Calu3 (cell line): ENCODE measurements at regions not wholly inside any gene's neighbourhood (a gene's known extent, or its start where the extent isn't known, plus 50 kb on each side); places are given as distances from the start of the nearest gene placed in this dataset.

Source experiments
- BruUV-seq: library from RNA; stranded (reverse); fragments of 400-500 nt; replicated peaks from 2 replicates; lab custom pipeline; 2021; lab: Mats Ljungman, UMichigan
- CTCF ChIA-PET: fragments of 300-600 bp; sonication (Branson Sonifier 250); formaldehyde crosslinking; loops from one replicate; lab custom pipeline; 2022; ENCODE audit warnings: antibody characterized with exemption; lab: Charles Lee
- DNase-seq: peaks from one replicate; pipeline ENCODE4 v3.0.0; 2022
- H3K27ac Mint-ChIP-seq: one replicate; pipeline ENCODE4 v1.8.0; 2022; ENCODE audit warnings: mixed read lengths; ENCODE audit not compliant: unreplicated experiment
- H3K27me3 Mint-ChIP-seq: one replicate; pipeline ENCODE4 v1.8.0; 2022; ENCODE audit warnings: mixed read lengths; ENCODE audit not compliant: unreplicated experiment
- H3K36me3 Mint-ChIP-seq: one replicate; pipeline ENCODE4 v1.8.0; 2022; ENCODE audit warnings: mild to moderate bottlenecking, moderate library complexity, mixed read lengths; ENCODE audit not compliant: insufficient read depth, unreplicated experiment
- H3K4me1 Mint-ChIP-seq: one replicate; pipeline ENCODE4 v1.8.0; 2022; ENCODE audit warnings: mild to moderate bottlenecking, low read depth, mixed read lengths; ENCODE audit not compliant: unreplicated experiment
- H3K4me3 Mint-ChIP-seq: one replicate; pipeline ENCODE4 v1.8.0; 2022; ENCODE audit warnings: mild to moderate bottlenecking, low read depth, moderate library complexity, mixed read lengths; ENCODE audit not compliant: unreplicated experiment
- H3K9me3 Mint-ChIP-seq: one replicate; pipeline ENCODE4 v1.8.0; 2022; ENCODE audit warnings: low read depth, mixed read lengths; ENCODE audit not compliant: unreplicated experiment
- CTCF ChIP-seq: fragments of 200-600 bp; IDR thresholded peaks from one replicate; pipeline ENCODE4 v1.8.0; 2022; ENCODE audit warnings: antibody characterized with exemption; ENCODE audit not compliant: unreplicated experiment
- intact Hi-C: fragments of 100-400 bp; cut with micrococcal nuclease; formaldehyde crosslinking; loops from one replicate; pipeline ENCODE4 v1.10.0; 2022; ENCODE audit not compliant: unreplicated experiment

DNA sequence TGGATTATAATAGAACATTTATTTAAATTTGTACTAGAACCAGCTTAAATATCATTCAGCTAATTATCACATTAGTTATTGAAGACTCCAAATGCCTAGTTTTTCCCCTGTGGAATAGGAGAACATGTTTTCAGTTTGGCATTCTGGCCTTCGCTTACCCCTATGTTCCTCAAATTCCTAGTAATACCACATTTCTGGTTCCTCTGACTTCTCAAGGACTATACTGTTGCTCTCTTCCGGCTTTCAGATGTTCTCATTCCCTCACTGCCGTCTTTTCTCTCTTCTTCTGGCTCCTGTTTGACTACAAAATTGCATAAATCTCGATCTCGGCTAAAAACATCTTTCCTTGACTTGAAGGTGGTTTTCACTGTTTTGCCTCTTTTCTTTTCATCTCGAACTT is 71.8 kb upstream of the KHDRBS2 start:
- CTCF ChIA-PET: no interaction called here
- DNase-seq: no peak
- BruUV-seq: no TSS peak
- no peaks in the 10 kb centered on the region for H3K36me3 Mint-ChIP-seq
- H3K27ac Mint-ChIP-seq: no peak overlapping the region
- no peaks in the 10 kb centered on the region for H3K4me1 Mint-ChIP-seq
- TF ChIP-seq CTCF: no peak
- intact Hi-C loops: no loop called here
- H3K27me3 Mint-ChIP-seq: no peaks in the 10 kb centered on the region
- no peak overlapping the region for H3K4me3 Mint-ChIP-seq
- H3K9me3 Mint-ChIP-seq: peaks cover 15% of the 10 kb centered on the region

DNA sequence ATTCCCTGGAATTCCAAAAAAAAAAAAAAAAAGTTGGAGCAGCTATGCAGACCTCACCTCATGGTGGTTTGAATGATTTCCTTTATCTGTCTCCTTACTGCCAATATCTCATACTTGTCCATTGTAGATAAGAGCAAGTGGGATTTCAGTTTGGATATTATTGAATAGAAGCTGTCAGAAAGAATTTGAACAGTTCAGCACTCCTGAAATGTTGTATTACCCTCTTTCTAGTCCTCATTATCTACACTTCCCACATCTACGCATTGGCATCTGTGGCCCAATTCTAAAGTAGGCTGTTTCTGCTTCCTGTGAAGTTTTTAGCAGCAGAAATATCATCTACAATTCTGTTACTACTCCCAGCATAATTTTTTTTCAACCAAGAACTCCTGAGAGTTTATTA is 68.2 kb upstream of the KHDRBS2 start:
- CTCF ChIA-PET: no interaction called here
- BruUV-seq: no TSS peak
- Mint-ChIP-seq H3K4me3 (no peak overlapping the region), H3K27ac (no peak overlapping the region), H3K27me3 (no peaks in the 10 kb centered on the region), H3K4me1 (no peaks in the 10 kb centered on the region), H3K9me3 (peaks cover 12% of the 10 kb centered on the region), H3K36me3 (no peaks in the 10 kb centered on the region)
- intact Hi-C loops: no loop called here
- TF ChIP-seq CTCF: no peak
- no peak for DNase-seq

- intact Hi-C loops: no loop called here
- Mint-ChIP-seq H3K4me1 (no peaks in the 10 kb centered on the region), H3K27me3 (no peaks in the 10 kb centered on the region), H3K4me3 (no peak overlapping the region), H3K36me3 (no peaks in the 10 kb centered on the region), H3K27ac (no peak overlapping the region), H3K9me3 (peaks cover 12% of the 10 kb centered on the region)
- no peak for DNase-seq
- no TSS peak for BruUV-seq
- CTCF ChIA-PET: no interaction called here
- TF ChIP-seq CTCF: no peak
These were observed 60.1 kb upstream of the KHDRBS2 start for GRCh38 chr6:62345962-62346689.

GRCh38 chr6:62345446-62345845 is 59.4 kb upstream of the KHDRBS2 start:
- intact Hi-C loops: no loop called here
- H3K4me1 Mint-ChIP-seq: no peaks in the 10 kb centered on the region
- no peaks in the 10 kb centered on the region for H3K36me3 Mint-ChIP-seq
- BruUV-seq: no TSS peak
- no peak for TF ChIP-seq CTCF
- no peaks in the 10 kb centered on the region for H3K27me3 Mint-ChIP-seq
- no peak for DNase-seq
- H3K4me3 Mint-ChIP-seq: no peak overlapping the region
- peaks cover 13% of the 10 kb centered on the region for H3K9me3 Mint-ChIP-seq
- H3K27ac Mint-ChIP-seq: no peak overlapping the region
- CTCF ChIA-PET: no interaction called here
